ENCODE measurements at regions not wholly inside any gene's neighbourhood (a gene's known extent, or its start where the extent isn't known, plus 50 kb on each side); places are given as distances from the start of the nearest gene placed in this dataset.

DNA sequence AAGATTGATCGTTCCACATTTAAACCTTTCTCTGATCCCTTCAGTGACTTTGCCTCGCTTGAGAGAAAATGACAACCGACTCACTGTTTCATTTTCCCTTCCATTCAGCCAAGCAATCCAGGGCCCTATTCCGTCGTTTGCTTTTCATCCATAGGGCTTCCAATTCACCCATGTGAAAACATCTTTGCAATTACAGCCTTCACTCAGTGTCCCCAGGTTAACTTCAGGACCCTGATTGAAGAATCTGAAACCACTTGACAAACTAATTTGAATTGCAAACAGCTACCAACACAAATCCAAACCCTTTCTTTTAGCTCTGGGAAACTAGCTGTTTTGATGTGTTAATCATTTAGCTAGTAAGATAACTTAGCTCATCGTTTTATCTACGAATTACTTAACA lies 120.2 kb upstream of the FAM9C start:
- TF ChIP-seq POLR2A (IDR thresholded peaks at IDR 0.05; ENCODE audit: low read depth, low read length) (no peak), POLR2AphosphoS5 (IDR thresholded peaks at IDR 0.05; ENCODE audit: low read depth, low read length) (no peak), TAF1 (IDR thresholded peaks at IDR 0.05; ENCODE audit: low read depth, low read length) (no peak)

All from GM12891 (cell line).